NCI-H1417 treated with DMSO at 0.1 percent for 48 hours (cell line): ENCODE measurements at regions not wholly inside any gene's neighbourhood (a gene's known extent, or its start where the extent isn't known, plus 50 kb on each side); places are given as distances from the start of the nearest gene placed in this dataset.
"Not testable (repeated sequence)": the region's sequence is repeated elsewhere in the genome, so short reads cannot be mapped to it uniquely, and the experiment has no call there.

Experiments
- DNase-seq: peaks from one replicate; lab custom pipeline; 2025; lab: John Stamatoyannopoulos, UW

- DNase-seq, result no peak
Measured at GRCh38 chr3:181921220-181921619, 209.5 kb downstream of the SOX2 start.

- DNase-seq, result not testable (repeated sequence)
Measured at GRCh38 chr3:181925841-181926240, 214.1 kb downstream of the SOX2 start.

- no peak for DNase-seq
Measured at GRCh38 chr3:181929501-181929900, 217.8 kb downstream of the SOX2 start.

GRCh38 chr3:181930105-181930504, 218.4 kb downstream of the SOX2 start:
- DNase-seq, result no peak

- DNase-seq, result no peak
Measured at GRCh38 chr3:181932039-181932438, 220.3 kb downstream of the SOX2 start.

GRCh38 chr3:181933052-181933618, 221.4 kb downstream of the SOX2 start:
- no peak for DNase-seq

- DNase-seq, result no peak
Measured at GRCh38 chr3:181935915-181936314, 224.2 kb downstream of the SOX2 start.

GRCh38 chr3:181936774-181937173, 225.0 kb downstream of the SOX2 start:
- no peak for DNase-seq

- DNase-seq, result not testable (repeated sequence)
Measured at GRCh38 chr3:181938580-181938979, 226.9 kb downstream of the SOX2 start.

- no peak for DNase-seq
Measured at GRCh38 chr3:181940703-181941102, 229.0 kb downstream of the SOX2 start.

- DNase-seq, result no peak
Measured at GRCh38 chr3:181941250-181941649, 229.5 kb downstream of the SOX2 start.

- no peak for DNase-seq
Measured at GRCh38 chr3:181943285-181943684, 231.6 kb downstream of the SOX2 start.

GRCh38 chr3:181947606-181948005, 235.9 kb downstream of the SOX2 start:
- no peak for DNase-seq

GRCh38 chr3:181948286-181948685, 236.6 kb downstream of the SOX2 start:
- no peak for DNase-seq

- no peak for DNase-seq
Measured at GRCh38 chr3:181952221-181952620, 240.5 kb downstream of the SOX2 start.

- no peak for DNase-seq
Measured at GRCh38 chr3:181952929-181953328, 241.2 kb downstream of the SOX2 start.

- DNase-seq, result no peak
Measured at GRCh38 chr3:181955566-181955965, 243.8 kb downstream of the SOX2 start.

- DNase-seq, result no peak
Measured at GRCh38 chr3:181956122-181956521, 244.4 kb downstream of the SOX2 start.

- no peak for DNase-seq
Measured at GRCh38 chr3:181966393-181966792, 254.7 kb downstream of the SOX2 start.

GRCh38 chr3:181969925-181970324, 258.2 kb downstream of the SOX2 start:
- no peak for DNase-seq

- DNase-seq, result no peak
Measured at GRCh38 chr3:181971424-181971823, 259.7 kb downstream of the SOX2 start.

- no peak for DNase-seq
Measured at GRCh38 chr3:181974198-181974597, 262.5 kb downstream of the SOX2 start.

- no peak for DNase-seq
Measured at GRCh38 chr3:181976526-181976925, 264.8 kb downstream of the SOX2 start.

- DNase-seq, result no peak
Measured at GRCh38 chr3:181985386-181985785, 273.7 kb downstream of the SOX2 start.

GRCh38 chr3:181987736-181988135, 276.0 kb downstream of the SOX2 start:
- peak; percentile 45 for DNase-seq
